HG02759 (cell line): ENCODE measurements at regions not wholly inside any gene's neighbourhood (a gene's known extent, or its start where the extent isn't known, plus 50 kb on each side); places are given as distances from the start of the nearest gene placed in this dataset.
"Not testable (repeated sequence)": the region's sequence is repeated elsewhere in the genome, so short reads cannot be mapped to it uniquely, and the experiment has no call there.

Experiments
- ATAC-seq: cut with Tn5 transposase; IDR thresholded peaks from one replicate; pipeline ENCODE4 v1.9.1; 2021; ENCODE audit warnings: mild to moderate bottlenecking, moderate library complexity; ENCODE audit not compliant: unreplicated experiment

- no peak for ATAC-seq
Observed at GRCh38 chr2:82498777-82499443, 1960.2 kb downstream of the SUCLG1 start.

- ATAC-seq = no peak
Observed at GRCh38 chr2:82494739-82495138, 1964.3 kb downstream of the SUCLG1 start.

- ATAC-seq = no peak
Observed at GRCh38 chr2:82491591-82491990, 1967.5 kb downstream of the SUCLG1 start.

- ATAC-seq = no peak
Observed at GRCh38 chr2:82487354-82487753, 1971.7 kb downstream of the SUCLG1 start.

- ATAC-seq = no peak
Observed at GRCh38 chr2:82485701-82486100, 1973.4 kb downstream of the SUCLG1 start.

GRCh38 chr2:82481207-82481606 is 1977.9 kb downstream of the SUCLG1 start:
- no peak for ATAC-seq

DNA sequence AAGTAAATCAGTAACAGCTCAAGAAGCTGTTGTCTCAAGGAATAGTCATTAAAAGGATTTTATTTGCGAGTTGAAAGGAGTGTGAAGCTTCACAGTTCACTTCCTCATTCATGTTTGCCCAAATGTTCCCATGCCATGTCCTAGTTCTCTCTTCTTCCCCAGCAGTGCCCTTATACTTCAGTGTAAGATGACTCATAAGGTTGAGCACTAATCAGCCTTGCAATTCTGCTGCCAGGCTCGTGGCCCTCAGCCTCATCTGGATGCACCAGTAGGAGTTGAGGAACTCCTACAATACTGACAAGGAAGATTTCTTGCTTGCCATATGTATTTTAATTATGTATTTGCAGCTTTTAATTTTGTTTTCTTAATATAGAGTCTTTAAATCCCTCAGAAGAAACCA is 1980.4 kb downstream of the SUCLG1 start:
- ATAC-seq = no peak

GRCh38 chr2:82476094-82476493 is 1983.0 kb downstream of the SUCLG1 start:
- no peak for ATAC-seq

GRCh38 chr2:82428251-82428650 is 2030.8 kb downstream of the SUCLG1 start:
- ATAC-seq = no peak

DNA sequence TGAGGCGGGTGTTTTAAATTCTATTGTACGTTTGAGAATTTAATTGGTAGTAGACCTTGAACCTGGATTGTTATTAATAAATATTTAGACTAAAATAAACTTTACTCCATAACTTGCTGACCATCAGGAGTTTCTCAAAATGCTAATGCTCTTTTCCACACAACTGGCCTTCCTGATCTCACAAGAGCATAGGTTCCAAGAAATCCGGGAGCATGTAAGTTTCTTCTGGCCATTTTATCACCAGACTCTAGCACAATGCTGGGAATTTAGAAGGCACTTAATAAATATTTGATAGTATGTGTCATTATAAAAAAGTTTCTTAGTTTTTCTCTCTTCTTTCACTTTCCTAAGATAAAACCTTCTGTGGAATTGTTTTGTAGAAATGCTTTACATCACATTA is 2047.1 kb downstream of the SUCLG1 start:
- no peak for ATAC-seq

- ATAC-seq = no peak
Observed at GRCh38 chr2:82411071-82411470, 2048.0 kb downstream of the SUCLG1 start.

- ATAC-seq = no peak
Observed at GRCh38 chr2:82395531-82395930, 2063.5 kb downstream of the SUCLG1 start.

GRCh38 chr2:82391386-82391785 is 2067.7 kb downstream of the SUCLG1 start:
- ATAC-seq = no peak

DNA sequence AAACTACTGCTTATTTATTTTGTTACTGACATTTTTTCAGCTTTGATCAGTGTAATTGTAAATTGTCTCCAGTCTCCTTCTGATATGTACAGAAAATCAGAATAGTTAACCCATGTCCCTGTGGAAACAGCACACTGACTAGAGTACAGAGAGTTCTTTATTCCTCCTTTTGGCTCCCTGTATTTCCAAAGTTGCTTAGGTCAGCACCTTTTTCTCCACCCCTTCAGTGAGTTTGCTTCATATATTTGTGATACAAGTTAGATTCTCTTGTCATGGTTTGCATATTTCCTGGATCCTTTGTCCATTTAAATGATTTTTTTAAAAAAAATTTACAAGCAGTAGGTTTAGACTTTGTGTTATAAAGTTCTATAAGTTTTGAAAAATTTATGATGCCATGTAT is 2051.1 kb upstream of the LRRTM1 start:
- ATAC-seq = no peak

- ATAC-seq = no peak
Observed at GRCh38 chr2:82345910-82346309, 2041.4 kb upstream of the LRRTM1 start.

DNA sequence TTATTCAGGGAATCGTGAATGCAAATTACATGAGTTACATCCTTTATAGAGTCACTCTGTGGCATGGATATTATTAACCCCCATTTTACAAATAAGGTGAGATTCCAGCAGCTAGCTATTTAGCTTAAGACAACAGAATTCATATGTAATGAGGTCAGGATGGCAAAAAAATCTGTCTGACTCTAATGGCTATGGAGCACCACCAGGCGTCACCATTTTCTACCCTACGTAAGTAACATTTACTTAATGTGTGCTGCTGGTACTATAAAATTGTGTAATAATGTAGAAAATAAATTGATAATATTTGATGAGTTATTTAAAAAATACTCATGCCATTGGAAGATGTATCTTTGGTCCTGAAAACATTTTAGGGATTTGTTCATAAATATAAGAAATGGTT is 2040.1 kb upstream of the LRRTM1 start:
- no peak for ATAC-seq

DNA sequence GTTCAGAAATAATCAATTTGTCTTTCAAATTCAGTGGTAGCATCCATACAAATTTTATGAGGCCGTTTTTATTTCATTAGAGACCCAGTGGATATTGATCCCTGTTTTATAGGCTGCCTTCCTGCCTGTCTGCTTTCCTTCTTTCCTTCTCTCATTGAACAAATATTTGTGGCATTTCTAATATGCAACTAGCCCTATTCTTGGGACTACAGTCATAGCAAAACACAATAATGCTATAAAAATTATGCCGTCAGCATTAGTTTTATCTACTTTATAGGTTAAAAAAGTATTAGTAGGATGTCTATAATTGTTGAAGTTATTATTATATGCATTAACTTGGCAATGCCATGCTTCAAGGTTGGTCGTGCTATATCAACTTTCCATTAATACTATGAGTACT is 2037.8 kb upstream of the LRRTM1 start:
- ATAC-seq = no peak

DNA sequence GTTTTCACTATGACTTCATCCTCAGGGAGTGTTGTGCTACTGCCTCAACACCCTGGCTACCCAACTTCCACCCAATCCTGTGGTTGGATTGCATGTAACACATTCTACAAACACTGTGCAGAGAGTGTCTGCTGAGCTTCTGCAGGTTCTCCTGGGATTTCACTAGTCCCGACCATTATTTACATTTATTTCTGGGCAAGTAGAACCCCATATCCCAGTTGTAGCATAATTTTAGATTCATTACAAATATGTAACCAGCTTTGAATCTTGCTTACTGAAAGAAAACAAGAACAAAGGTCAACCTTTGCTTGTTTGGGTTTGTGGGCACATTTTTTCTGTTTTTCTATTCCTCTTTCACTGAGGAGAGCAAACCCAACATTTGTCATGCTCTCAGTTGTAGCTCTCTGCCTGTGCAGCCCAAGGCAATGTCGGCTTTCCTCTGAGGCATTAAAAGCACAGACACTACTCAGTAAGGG is 2036.1 kb upstream of the LRRTM1 start:
- ATAC-seq = no peak

DNA sequence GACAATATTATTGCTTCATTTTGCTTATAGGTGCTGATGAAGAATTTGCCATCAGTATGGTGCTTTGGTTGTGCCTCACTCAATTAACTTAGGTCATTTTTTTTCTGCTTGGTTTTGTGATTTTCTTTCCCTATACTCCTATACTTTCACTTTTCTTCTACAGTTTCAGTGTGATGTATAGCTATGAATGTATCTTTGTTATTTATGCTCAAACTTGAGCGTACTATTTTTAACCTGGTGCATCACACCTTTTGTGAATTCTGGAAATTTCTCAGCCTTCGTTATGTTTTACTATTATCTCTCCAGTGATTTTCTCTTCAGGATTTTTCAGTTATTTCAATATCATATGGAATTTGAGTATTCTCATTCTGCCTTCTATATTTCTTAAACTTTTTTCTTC is 2035.3 kb upstream of the LRRTM1 start:
- ATAC-seq = no peak

GRCh38 chr2:82333697-82334096 is 2029.1 kb upstream of the LRRTM1 start:
- no peak for ATAC-seq

- ATAC-seq = no peak
Observed at GRCh38 chr2:82330155-82330554, 2025.6 kb upstream of the LRRTM1 start.

GRCh38 chr2:82326180-82326767 is 2021.7 kb upstream of the LRRTM1 start:
- not testable (repeated sequence) for ATAC-seq

DNA sequence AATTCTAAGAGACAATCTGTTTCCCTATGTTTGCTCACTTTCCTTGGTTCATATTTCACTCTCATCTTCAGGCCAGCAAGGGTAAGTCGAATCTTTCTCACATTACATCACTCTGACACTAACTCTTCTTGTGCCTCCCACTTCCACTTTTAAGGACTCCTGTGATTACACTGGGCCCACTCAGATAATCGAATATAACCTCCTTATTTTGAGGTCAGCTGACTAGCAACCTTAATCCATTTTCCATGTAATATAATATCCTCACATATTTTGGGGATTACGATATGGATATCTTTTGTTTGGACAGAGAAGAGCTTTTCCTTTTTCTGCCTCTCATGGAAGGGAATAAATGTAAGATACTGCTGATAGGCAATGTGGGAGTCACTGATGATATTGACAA is 2015.7 kb upstream of the LRRTM1 start:
- no peak for ATAC-seq
